Gastrocnemius medialis (tissue), 4 donors: ENCODE measurements at regions not wholly inside any gene's neighbourhood (a gene's known extent, or its start where the extent isn't known, plus 50 kb on each side); places are given as distances from the start of the nearest gene placed in this dataset.

Source experiments
- ATAC-seq, 2 donors: fragments of 150-250 bp; one replicate each; pipeline ENCODE4 v1.9.1; 2016
- DNase-seq, 2 donors: peaks; one replicate each; pipeline ENCODE4 v3.0.0-alpha.2; 2019
- H3K27ac ChIP-seq, 4 donors: fragments of 200-600 bp; sonication (generic); 1 replicate in 1 of 4; 2 replicates in 3 of 4; pipeline ENCODE4 v1.5.1; 2016 to 2018; ENCODE audit warnings: mild to moderate bottlenecking in 2 of 4, moderate library complexity in 1 of 4
- H3K27me3 ChIP-seq, 3 donors: fragments of 200-600 bp; sonication (generic) in 2 of 3; 1 replicate in 1 of 3; 2 replicates in 2 of 3; pipeline versions ENCODE4 v1.5.1 to v1.6.0; 2016 to 2019; ENCODE audit warnings: mild to moderate bottlenecking in 1 of 3, moderate library complexity in 1 of 3
- H3K36me3 ChIP-seq, 2 donors: fragments of 200-600 bp; sonication (generic) in 1 of 2; one replicate each; pipeline ENCODE4 v1.5.1; 2017 to 2018
- H3K4me1 ChIP-seq, 2 donors: fragments of 200-600 bp; sonication (generic) in 1 of 2; one replicate each; pipeline ENCODE4 v1.5.1; 2016 to 2017; ENCODE audit warnings: mild to moderate bottlenecking in 2 of 2
- H3K4me3 ChIP-seq, 4 donors: fragments of 200-600 bp; sonication (generic) in 3 of 4; 1 replicate in 1 of 4; 2 replicates in 3 of 4; pipeline ENCODE4 v1.5.1; 2016 to 2019; ENCODE audit warnings: mild to moderate bottlenecking in 2 of 4
- H3K9me3 ChIP-seq, 3 donors: fragments of 200-600 bp; sonication (generic) in 2 of 3; 1 replicate in 1 of 3; 2 replicates in 2 of 3; pipeline ENCODE4 v1.5.1; 2016 to 2019
- POLR2A ChIP-seq, 2 donors: fragments of 450-650 bp; IDR thresholded peaks; one replicate each; pipeline ENCODE4 v1.6.1; 2017; ENCODE audit warnings: antibody characterized with exemption in 2 of 2, mild to moderate bottlenecking in 2 of 2, moderate library complexity in 2 of 2
- in situ Hi-C, 4 donors: fragments of 200-750 bp; cut with MboI; loops; one replicate each; pipeline versions ENCODE4 v1.15.0 to v1.8.0; 2017; ENCODE audit warnings: low sequenced_read_pairs in 4 of 4
- intact Hi-C: fragments of 100-400 bp; cut with DNase I; formaldehyde crosslinking; loops from one replicate; pipeline ENCODE4 v1.15.1; 2023; ENCODE audit warnings: low total_unique reads
- TF ChIP-seq, protein P1 (sequence below), 5 experiments: fragments of 450-650 bp in 3 of 5; fragments of 200-600 bp in 2 of 5; sonication (generic) in 2 of 5; IDR thresholded peaks in 4 of 5; conservative IDR thresholded peaks in 1 of 5; 1 replicate in 4 of 5; 2 replicates in 1 of 5; pipeline ENCODE4 v1.5.1; 2016 to 2019; ENCODE audit warnings: antibody characterized with exemption in 5 of 5, mild to moderate bottlenecking in 3 of 5, moderate library complexity in 3 of 5

GRCh38 chr13:106709522-106709921 is 141.6 kb upstream of the ARGLU1 start:
- intact Hi-C loops = loop anchor here (5.0 kb wide), 1 partner anchor 208 kb away; no protein-coding TSS in a partner anchor
- Histone ChIP-seq H3K4me1 (no peaks in the 10 kb centered on the region), H3K36me3 (no peaks in the 10 kb centered on the region), H3K27ac (peak overlapping the region; percentile 33 to 76 (median 70)), H3K4me3 (peak overlapping the region in 3 of 4 donors; percentile 4 to 29 (median 5)), H3K27me3 (no peaks in the 10 kb centered on the region), H3K9me3 (no peaks in the 10 kb centered on the region)
- TF ChIP-seq, protein P1, sequence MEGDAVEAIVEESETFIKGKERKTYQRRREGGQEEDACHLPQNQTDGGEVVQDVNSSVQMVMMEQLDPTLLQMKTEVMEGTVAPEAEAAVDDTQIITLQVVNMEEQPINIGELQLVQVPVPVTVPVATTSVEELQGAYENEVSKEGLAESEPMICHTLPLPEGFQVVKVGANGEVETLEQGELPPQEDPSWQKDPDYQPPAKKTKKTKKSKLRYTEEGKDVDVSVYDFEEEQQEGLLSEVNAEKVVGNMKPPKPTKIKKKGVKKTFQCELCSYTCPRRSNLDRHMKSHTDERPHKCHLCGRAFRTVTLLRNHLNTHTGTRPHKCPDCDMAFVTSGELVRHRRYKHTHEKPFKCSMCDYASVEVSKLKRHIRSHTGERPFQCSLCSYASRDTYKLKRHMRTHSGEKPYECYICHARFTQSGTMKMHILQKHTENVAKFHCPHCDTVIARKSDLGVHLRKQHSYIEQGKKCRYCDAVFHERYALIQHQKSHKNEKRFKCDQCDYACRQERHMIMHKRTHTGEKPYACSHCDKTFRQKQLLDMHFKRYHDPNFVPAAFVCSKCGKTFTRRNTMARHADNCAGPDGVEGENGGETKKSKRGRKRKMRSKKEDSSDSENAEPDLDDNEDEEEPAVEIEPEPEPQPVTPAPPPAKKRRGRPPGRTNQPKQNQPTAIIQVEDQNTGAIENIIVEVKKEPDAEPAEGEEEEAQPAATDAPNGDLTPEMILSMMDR (IDR thresholded peaks at IDR 0.05 in 4 of 5, conservative IDR thresholded peaks at IDR 0.05 in 1 of 5) = no peak
- peak in 1 of 2 donors; percentile 48 for TF ChIP-seq POLR2A (IDR thresholded peaks at IDR 0.05)
- DNase-seq = no peak
- ATAC-seq = peak; percentile 73 to 74
- in situ Hi-C loops = no loop called here

- in situ Hi-C loops = no loop called here
- Histone ChIP-seq H3K27ac (peak overlapping the region; percentile 42 to 72 (median 70)), H3K4me3 (no peak overlapping the region), H3K9me3 (no peaks in the 10 kb centered on the region), H3K4me1 (no peaks in the 10 kb centered on the region), H3K36me3 (no peaks in the 10 kb centered on the region), H3K27me3 (no peaks in the 10 kb centered on the region)
- intact Hi-C loops = no loop called here
- DNase-seq (no peak), ATAC-seq (no peak)
- TF ChIP-seq, protein P1 (IDR thresholded peaks at IDR 0.05 in 4 of 5, conservative IDR thresholded peaks at IDR 0.05 in 1 of 5) = no peak
- TF ChIP-seq POLR2A (IDR thresholded peaks at IDR 0.05) = no peak
Observed at GRCh38 chr13:106702505-106702904, 134.6 kb upstream of the ARGLU1 start.

- H3K4me1 ChIP-seq = no peaks in the 10 kb centered on the region
- H3K27ac ChIP-seq = peak overlapping the region in 3 of 4 donors; percentile 69 to 72 (median 71)
- intact Hi-C loops (no loop called here), in situ Hi-C loops (no loop called here)
- H3K9me3 ChIP-seq = no peaks in the 10 kb centered on the region
- no peak for TF ChIP-seq POLR2A (IDR thresholded peaks at IDR 0.05)
- TF ChIP-seq, protein P1 (IDR thresholded peaks at IDR 0.05 in 4 of 5, conservative IDR thresholded peaks at IDR 0.05 in 1 of 5) = no peak
- ATAC-seq (peak; percentile 70 to 79), DNase-seq (no peak)
- no peaks in the 10 kb centered on the region for H3K36me3 ChIP-seq
- no peak overlapping the region for H3K4me3 ChIP-seq
- no peaks in the 10 kb centered on the region for H3K27me3 ChIP-seq
Observed at GRCh38 chr13:106701771-106702341, 133.9 kb upstream of the ARGLU1 start.

GRCh38 chr13:106700439-106700838 is 132.5 kb upstream of the ARGLU1 start:
- Histone ChIP-seq H3K36me3 (no peaks in the 10 kb centered on the region), H3K27ac (peak overlapping the region in 2 of 4 donors; percentile 14 to 72), H3K4me3 (no peak overlapping the region), H3K27me3 (no peaks in the 10 kb centered on the region), H3K4me1 (no peaks in the 10 kb centered on the region), H3K9me3 (no peaks in the 10 kb centered on the region)
- TF ChIP-seq, protein P1 (IDR thresholded peaks at IDR 0.05 in 4 of 5, conservative IDR thresholded peaks at IDR 0.05 in 1 of 5) = no peak
- ATAC-seq (no peak), DNase-seq (no peak)
- in situ Hi-C loops (no loop called here), intact Hi-C loops (no loop called here)

DNA sequence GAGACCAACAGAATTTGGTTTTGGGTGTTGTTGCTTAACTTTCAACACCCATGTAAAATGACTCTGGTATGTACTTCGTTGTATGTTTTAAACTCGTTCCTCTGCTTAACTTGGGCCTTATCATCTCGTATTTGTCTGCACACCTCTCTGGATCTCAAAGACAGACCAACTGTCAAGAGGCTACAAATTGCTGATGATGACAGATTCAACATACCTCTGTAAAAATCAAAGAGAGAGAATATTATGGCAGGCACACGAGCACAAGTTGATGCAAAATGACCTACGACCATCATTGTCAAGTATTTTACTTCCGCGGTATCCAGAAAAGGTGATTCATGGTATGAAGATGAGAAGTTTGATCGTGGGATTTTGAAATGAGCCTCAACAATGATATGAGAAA is 132.1 kb upstream of the ARGLU1 start:
- Histone ChIP-seq H3K4me3 (no peak overlapping the region), H3K4me1 (no peaks in the 10 kb centered on the region), H3K27me3 (no peaks in the 10 kb centered on the region), H3K36me3 (no peaks in the 10 kb centered on the region), H3K27ac (no peak overlapping the region), H3K9me3 (no peaks in the 10 kb centered on the region)
- intact Hi-C loops = no loop called here
- no peak for DNase-seq
- ATAC-seq = no peak
- in situ Hi-C loops = no loop called here
- TF ChIP-seq, protein P1 (IDR thresholded peaks at IDR 0.05 in 4 of 5, conservative IDR thresholded peaks at IDR 0.05 in 1 of 5) = no peak
- no peak for TF ChIP-seq POLR2A (IDR thresholded peaks at IDR 0.05)
